GM19328 (cell line): ENCODE measurements at regions not wholly inside any gene's neighbourhood (a gene's known extent, or its start where the extent isn't known, plus 50 kb on each side); places are given as distances from the start of the nearest gene placed in this dataset.
"Not testable (repeated sequence)": the region's sequence is repeated elsewhere in the genome, so short reads cannot be mapped to it uniquely, and the experiment has no call there.

Experiments used
- ATAC-seq: cut with Tn5 transposase; IDR thresholded peaks from one replicate; pipeline ENCODE4 v1.9.1; 2021; ENCODE audit warnings: mild to moderate bottlenecking, moderate library complexity; ENCODE audit not compliant: unreplicated experiment

GRCh38 chr2:215565897-215566296 lies 130.0 kb upstream of the FN1 start:
- ATAC-seq: no peak

- ATAC-seq: no peak
Measured at GRCh38 chr2:215557701-215558100, 121.8 kb upstream of the FN1 start.

- no peak for ATAC-seq
Measured at GRCh38 chr2:215556979-215557378, 121.1 kb upstream of the FN1 start.

GRCh38 chr2:215554689-215555498 lies 119.0 kb upstream of the FN1 start:
- no peak for ATAC-seq

GRCh38 chr2:215553946-215554345 lies 118.1 kb upstream of the FN1 start:
- ATAC-seq: no peak

- ATAC-seq: no peak
Measured at GRCh38 chr2:215552144-215552580, 116.3 kb upstream of the FN1 start.

GRCh38 chr2:215550331-215550730 lies 114.5 kb upstream of the FN1 start:
- no peak for ATAC-seq

GRCh38 chr2:215548714-215549113 lies 112.8 kb upstream of the FN1 start:
- ATAC-seq: no peak

GRCh38 chr2:215542690-215543089 lies 106.8 kb upstream of the FN1 start:
- no peak for ATAC-seq

GRCh38 chr2:215540658-215541057 lies 104.8 kb upstream of the FN1 start:
- ATAC-seq: no peak

- ATAC-seq: no peak
Measured at GRCh38 chr2:215537611-215538010, 101.7 kb upstream of the FN1 start.

- no peak for ATAC-seq
Measured at GRCh38 chr2:215536510-215536909, 100.6 kb upstream of the FN1 start.

- ATAC-seq: no peak
Measured at GRCh38 chr2:215535741-215536140, 99.9 kb upstream of the FN1 start.

- ATAC-seq: no peak
Measured at GRCh38 chr2:215535125-215535668, 99.3 kb upstream of the FN1 start.

GRCh38 chr2:215533716-215534115 lies 97.8 kb upstream of the FN1 start:
- not testable (repeated sequence) for ATAC-seq

GRCh38 chr2:215532844-215533243 lies 97.0 kb upstream of the FN1 start:
- no peak for ATAC-seq

- no peak for ATAC-seq
Measured at GRCh38 chr2:215531284-215531683, 95.4 kb upstream of the FN1 start.

GRCh38 chr2:215530191-215530968 lies 94.5 kb upstream of the FN1 start:
- ATAC-seq: no peak

GRCh38 chr2:215529271-215529670 lies 93.4 kb upstream of the FN1 start:
- ATAC-seq: no peak

GRCh38 chr2:215528555-215528954 lies 92.7 kb upstream of the FN1 start:
- ATAC-seq: no peak

GRCh38 chr2:215527736-215528135 lies 91.9 kb upstream of the FN1 start:
- ATAC-seq: no peak

GRCh38 chr2:215526341-215526740 lies 90.5 kb upstream of the FN1 start:
- no peak for ATAC-seq
